HG03571 (cell line): ENCODE measurements at regions not wholly inside any gene's neighbourhood (a gene's known extent, or its start where the extent isn't known, plus 50 kb on each side); places are given as distances from the start of the nearest gene placed in this dataset.
"Not testable (repeated sequence)": the region's sequence is repeated elsewhere in the genome, so short reads cannot be mapped to it uniquely, and the experiment has no call there.

Experiments
- ATAC-seq: cut with Tn5 transposase; IDR thresholded peaks from one replicate; pipeline ENCODE4 v1.9.1; 2021; ENCODE audit not compliant: unreplicated experiment

- ATAC-seq = not testable (repeated sequence)
Measured at GRCh38 chr12:76292891-76293290, 55.3 kb downstream of the BBS10 start.

GRCh38 chr12:76292305-76292704, 55.9 kb downstream of the BBS10 start:
- not testable (repeated sequence) for ATAC-seq

- no peak for ATAC-seq
Measured at GRCh38 chr12:76290963-76291859, 57.0 kb downstream of the BBS10 start.

- ATAC-seq = no peak
Measured at GRCh38 chr12:76288218-76288617, 60.0 kb downstream of the BBS10 start.

GRCh38 chr12:76284816-76285750, 63.1 kb downstream of the BBS10 start:
- no peak for ATAC-seq

- no peak for ATAC-seq
Measured at GRCh38 chr12:76282744-76283143, 65.5 kb downstream of the BBS10 start.

GRCh38 chr12:76277480-76277879, 70.7 kb downstream of the BBS10 start:
- no peak for ATAC-seq

- ATAC-seq = no peak
Measured at GRCh38 chr12:76276499-76277151, 71.6 kb downstream of the BBS10 start.

- ATAC-seq = no peak
Measured at GRCh38 chr12:76275511-76276093, 72.6 kb downstream of the BBS10 start.

- ATAC-seq = no peak
Measured at GRCh38 chr12:76274420-76275083, 73.7 kb downstream of the BBS10 start.

GRCh38 chr12:76272287-76272686, 75.9 kb downstream of the BBS10 start:
- no peak for ATAC-seq

GRCh38 chr12:76270657-76271358, 77.4 kb downstream of the BBS10 start:
- ATAC-seq = no peak

GRCh38 chr12:76268267-76268666, 79.9 kb downstream of the BBS10 start:
- no peak for ATAC-seq

GRCh38 chr12:76266797-76267196, 81.4 kb downstream of the BBS10 start:
- ATAC-seq = no peak

GRCh38 chr12:76265424-76266180, 82.6 kb downstream of the BBS10 start:
- no peak for ATAC-seq

- ATAC-seq = no peak
Measured at GRCh38 chr12:76264611-76265012, 83.6 kb downstream of the BBS10 start.

- no peak for ATAC-seq
Measured at GRCh38 chr12:76263696-76264095, 84.5 kb downstream of the BBS10 start.

GRCh38 chr12:76260390-76260748, 87.8 kb downstream of the BBS10 start:
- ATAC-seq = no peak
